SW 1271 (cell line): ENCODE measurements at regions not wholly inside any gene's neighbourhood (a gene's known extent, or its start where the extent isn't known, plus 50 kb on each side); places are given as distances from the start of the nearest gene placed in this dataset.

Experiments
- DNase-seq, 2 experiments: peaks; one replicate each; lab custom pipeline; 2025; lab: John Stamatoyannopoulos, UW

- DNase-seq = no peak
These were observed 133.8 kb upstream of the ACVR2A start for GRCh38 chr2:147711031-147711430.

DNA sequence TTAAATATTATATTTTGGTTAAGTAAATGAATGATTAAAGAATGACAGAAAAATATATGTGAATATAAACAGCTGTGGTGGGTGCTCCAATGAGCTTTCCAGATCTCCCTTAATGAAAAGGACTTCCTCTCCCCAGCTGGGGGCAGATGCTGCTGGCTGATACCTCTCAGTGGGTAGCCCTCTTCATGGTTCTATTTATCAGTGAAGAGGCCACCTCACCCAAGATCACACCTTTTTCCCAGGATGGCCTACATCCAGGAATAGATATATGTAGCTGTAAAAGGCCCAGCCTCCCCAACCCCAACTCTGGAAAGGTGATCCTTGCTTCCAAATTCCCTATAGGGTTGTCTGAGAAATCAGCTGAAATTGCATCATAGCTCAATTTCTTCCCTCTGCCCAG lies 135.2 kb upstream of the ACVR2A start:
- no peak for DNase-seq

GRCh38 chr2:147703171-147703570 lies 141.7 kb upstream of the ACVR2A start:
- DNase-seq = no peak

DNA sequence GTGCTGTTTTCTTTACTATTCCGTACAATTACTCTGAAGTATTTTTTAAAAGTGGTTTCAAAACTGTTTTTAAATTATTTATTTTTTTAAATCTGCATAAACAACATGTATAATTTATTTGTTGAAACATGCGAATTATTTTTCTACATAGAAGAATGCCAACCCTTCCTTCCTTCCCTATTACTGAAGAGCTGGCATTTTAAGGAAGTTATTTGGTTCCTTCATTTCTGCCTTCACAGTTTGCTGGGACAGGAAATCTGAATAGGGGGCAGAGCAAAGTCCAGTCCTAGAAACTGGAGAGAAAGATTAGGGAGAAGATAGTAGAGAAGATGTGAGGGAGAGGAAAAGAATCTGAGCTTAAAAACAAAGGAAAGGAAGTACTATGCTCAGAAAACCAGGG lies 146.7 kb upstream of the ACVR2A start:
- DNase-seq = no peak

DNA sequence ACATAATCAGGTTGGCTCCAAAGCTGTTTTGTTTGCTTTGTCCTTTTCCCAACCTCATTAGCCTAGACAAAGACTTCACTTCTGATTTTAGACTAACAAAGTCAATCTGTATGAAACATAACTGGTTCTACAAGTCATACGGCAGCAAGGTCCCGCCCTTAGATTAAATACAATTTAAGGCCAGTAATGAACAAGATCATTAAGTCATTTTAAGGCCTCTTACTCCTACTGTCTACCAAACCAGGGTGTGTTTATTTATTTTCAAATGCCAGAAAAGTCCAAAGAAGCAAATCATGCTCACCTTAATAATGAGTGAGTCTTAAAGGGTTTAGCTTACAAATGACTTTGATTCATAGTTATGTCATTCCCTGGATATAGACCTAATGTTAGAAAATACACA lies 148.4 kb upstream of the ACVR2A start:
- DNase-seq = no peak

DNA sequence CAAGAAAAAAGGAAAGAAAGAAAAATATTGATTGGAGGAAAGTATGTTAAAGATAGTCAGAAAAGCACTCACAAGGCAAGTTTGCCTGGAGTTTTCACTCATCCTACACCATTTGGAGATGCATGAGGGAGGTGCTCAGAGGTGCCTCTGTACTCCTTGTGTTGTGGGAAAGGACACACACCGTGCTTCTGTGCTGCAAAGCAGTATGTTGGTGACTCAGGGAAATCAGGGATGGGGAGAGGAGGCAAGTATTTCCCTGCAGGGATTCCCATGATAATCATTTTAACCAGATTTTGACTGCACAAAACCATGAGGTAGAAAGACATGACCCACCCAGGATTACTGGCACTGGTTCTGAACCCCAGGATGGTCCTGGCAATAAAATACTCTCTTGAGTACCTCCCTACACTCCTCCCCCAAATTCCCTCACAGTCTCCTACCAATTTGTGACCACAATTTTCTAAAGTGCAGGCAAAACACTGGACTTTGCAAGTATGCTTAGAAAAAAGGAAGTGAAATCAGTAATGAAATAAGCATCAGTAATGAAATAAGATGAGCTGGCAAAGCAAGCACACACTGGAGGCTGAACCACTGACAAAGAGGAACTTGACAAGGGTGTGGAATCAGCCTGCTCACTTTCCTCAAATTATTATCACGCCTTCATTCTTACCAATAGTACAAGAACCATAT lies 155.5 kb upstream of the ACVR2A start:
- no peak for DNase-seq

- no peak for DNase-seq
These were observed 156.6 kb upstream of the ACVR2A start for GRCh38 chr2:147688242-147688641.

DNA sequence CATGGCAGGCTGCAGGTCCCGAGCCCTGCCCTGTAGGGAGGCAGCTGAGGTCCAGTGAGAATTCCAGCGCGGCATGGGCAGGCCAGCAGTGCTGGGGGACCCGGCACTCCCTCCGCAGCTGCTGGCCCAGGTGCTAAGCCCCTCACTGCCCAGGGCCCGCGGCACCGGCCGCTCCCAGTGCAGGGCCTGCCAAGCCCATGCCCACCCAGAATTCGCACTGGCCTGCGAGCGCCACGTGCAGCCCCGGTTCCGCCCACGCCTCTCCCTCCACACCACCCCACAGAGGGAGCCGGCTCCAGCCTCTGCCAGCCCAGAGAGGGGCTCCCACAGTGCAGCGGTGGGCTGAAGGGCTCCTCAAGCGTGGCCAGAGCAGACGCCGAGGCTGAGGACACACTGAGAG lies 158.5 kb upstream of the ACVR2A start:
- DNase-seq = no peak

DNA sequence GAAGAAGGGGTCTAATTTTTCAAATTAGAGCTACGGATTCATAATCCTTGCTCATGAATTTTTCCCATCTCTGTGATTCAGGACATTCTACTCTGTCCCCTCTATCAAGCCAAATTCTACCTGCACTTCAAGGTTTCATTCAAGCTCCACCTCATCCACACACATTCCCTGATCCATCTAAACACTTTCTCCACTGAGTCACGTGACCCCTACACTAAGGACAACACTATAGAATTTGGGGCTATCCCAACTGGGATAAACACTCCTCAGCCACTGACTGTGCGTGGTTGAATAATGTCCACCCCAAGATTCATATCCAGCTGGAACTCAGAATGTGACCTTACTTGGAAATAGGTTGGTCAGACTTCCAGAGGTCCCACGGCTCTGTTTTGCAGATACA lies 159.9 kb upstream of the ACVR2A start:
- DNase-seq = no peak

- no peak for DNase-seq
These were observed 161.4 kb upstream of the ACVR2A start for GRCh38 chr2:147683380-147683779.

GRCh38 chr2:147681093-147681492 lies 163.7 kb upstream of the ACVR2A start:
- no peak for DNase-seq

- no peak for DNase-seq
These were observed 164.8 kb upstream of the ACVR2A start for GRCh38 chr2:147679955-147680531.

DNA sequence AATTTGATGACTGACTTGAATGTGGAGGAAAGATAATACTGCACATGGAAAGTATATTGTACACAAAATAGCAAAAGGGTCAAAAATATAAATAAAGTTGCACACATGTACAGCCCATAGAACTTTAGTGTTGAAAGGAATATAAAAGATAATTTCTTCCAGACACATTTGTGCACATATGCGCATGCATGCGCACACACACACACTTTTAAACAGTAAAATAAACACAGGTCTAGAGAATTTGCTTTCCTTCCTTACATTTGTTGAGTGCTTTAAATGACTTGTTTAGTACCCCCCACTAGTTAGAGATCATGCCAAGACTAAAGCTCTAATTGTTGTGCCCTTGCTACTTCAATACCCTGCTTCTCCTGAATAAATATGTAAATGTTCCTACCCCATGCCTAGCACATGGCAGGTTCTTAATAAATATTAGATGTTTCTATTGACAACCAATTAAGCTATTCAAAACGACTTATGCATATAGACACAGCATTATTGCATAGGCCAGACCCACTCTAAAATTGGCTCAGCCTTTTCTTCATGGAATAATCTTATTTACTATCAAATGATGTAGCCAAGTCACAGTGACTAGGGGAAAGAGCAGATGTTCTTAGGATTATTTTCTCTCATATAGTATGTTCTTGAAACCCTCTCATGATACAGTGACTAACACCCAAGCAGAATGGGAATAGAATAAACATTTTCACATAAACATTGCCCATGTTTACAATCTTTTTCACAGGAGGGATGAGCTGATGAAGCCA lies 165.5 kb upstream of the ACVR2A start:
- no peak for DNase-seq

DNA sequence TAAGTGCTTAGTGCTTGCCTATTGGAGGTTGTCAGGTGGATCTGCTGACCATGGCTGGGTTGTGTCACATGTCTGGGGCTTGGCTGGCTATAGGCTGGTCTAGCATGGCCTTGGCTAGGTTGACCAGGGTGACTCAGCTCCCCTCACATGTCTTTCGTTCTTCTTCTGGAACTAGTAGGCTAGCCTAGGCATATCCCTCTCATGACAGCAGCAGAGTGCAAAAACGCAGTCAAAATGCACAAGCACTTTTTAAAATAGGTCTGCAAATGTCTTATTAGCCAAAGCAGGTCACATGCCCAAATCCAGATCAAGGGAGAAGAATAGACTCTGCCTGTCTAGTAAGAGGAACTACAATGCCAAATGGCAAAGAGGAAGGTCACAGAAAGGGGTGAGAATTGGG lies 179.7 kb upstream of the ACVR2A start:
- no peak for DNase-seq

DNA sequence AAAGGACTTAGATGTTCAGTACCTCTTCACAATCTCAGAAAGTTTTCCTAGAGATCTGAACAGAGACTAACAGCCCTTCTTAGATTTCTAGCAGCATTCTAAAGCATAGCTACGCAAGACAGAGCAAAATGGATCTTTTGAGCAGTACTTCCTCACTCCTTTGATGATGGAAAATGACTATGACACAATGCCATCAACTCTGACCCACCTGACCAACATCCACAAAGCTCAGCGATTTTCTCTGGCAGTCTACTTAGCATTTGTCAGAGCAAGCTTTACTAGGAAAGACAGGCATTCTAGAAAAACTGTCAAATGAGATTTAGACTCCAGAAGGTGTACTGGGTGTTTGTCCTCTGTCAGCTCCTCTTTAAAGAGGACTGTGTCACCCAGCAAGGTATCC lies 180.9 kb upstream of the ACVR2A start:
- DNase-seq = no peak

GRCh38 chr2:147663153-147663961 lies 181.5 kb upstream of the ACVR2A start:
- DNase-seq = no peak

- DNase-seq = no peak
These were observed 182.6 kb upstream of the ACVR2A start for GRCh38 chr2:147662221-147662620.

DNA sequence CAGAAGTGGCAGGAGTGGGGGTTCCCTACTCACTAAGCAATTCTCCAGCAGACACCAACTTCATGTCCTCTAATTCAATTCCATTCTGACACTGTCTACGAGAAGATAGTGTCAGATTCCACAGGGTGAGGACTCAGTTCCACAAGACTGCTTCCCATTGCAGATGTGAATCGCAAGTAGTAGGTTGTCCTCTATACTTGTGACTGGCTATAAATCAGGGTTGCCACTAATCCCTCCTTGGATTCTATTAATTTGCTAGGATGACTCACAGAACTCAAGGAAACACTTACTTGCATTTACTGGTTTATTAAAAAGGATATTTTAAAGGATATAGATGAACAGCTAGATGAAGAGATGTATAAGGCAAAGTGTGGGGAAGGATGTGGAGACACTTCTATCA lies 184.1 kb upstream of the ACVR2A start:
- DNase-seq = no peak

- DNase-seq = no peak
These were observed 185.8 kb upstream of the ACVR2A start for GRCh38 chr2:147659051-147659450.

DNA sequence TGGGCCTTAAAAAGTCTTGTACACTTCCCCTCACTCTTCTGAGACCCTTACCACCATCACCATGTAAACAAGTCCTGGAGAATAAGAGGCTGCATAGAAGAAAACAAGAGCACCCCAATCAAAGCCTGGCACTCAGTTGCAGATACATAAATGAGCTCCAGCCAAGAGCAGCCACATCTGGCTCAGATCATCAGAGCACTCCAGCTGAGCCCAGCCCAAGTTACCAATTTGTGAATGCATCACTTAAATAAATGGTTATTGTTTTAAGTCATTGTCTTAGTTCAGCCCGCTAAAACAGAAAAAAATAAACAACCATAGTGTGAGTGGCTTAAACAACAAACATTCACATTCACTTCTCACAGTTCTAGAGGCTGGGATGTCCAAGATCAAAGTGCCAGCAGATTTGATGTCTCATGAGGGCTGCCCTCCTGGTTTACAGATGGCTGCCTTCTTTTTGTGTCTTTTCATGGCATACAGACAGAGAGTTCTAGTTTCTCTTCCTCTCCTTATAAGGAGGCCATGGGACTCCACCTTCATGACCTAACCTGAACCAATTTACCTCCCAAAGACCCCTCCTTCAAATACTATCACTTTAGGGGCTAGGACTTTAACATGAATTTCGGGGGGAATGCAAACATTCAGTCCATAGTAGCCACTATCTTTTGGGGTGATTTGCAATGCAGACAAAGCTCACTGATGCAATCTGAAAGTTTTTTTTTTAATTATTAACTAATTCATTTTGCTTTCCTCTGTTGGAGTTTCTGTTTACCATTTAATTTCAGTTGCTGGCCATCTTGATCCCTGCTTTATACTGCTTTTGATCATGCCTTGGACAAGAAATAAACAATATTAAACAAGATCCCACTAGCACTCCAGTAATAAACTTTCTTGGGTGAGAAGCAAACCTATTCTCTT lies 187.5 kb upstream of the ACVR2A start:
- DNase-seq = no peak

DNA sequence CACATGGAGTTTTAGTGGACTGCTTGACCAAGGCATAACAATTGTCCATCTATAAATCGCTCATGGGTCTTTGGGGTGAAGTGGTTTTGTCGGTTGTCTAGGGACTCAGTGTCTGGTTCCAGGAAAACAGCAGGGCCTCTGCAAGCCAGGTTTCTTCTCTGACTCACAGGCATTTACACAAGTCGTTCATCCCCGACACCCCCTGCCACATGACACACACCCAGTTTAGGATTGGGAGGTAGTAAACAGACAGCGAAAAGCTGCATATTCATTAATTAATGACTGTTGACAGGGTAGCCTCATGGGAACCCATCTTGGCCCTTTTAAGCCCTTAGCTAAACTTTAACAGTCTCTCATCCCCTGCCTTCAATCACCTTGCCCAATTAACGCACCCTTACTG lies 194.8 kb upstream of the ACVR2A start:
- no peak for DNase-seq

- no peak for DNase-seq
These were observed 195.5 kb upstream of the ACVR2A start for GRCh38 chr2:147649286-147649685.
